NCI-H526 (cell line): ENCODE measurements at regions not wholly inside any gene's neighbourhood (a gene's known extent, or its start where the extent isn't known, plus 50 kb on each side); places are given as distances from the start of the nearest gene placed in this dataset.

Source experiments
- DNase-seq, 2 experiments: peaks; one replicate each; lab custom pipeline; 2025; lab: John Stamatoyannopoulos, UW

GRCh38 chr17:69719474-69720048 is 305.1 kb downstream of the MAP2K6 start:
- DNase-seq = no peak

GRCh38 chr17:69722518-69722917 is 308.0 kb downstream of the MAP2K6 start:
- DNase-seq = no peak

- no peak for DNase-seq
These were observed 308.8 kb downstream of the MAP2K6 start for GRCh38 chr17:69723316-69723715.

GRCh38 chr17:69723741-69724140 is 309.2 kb downstream of the MAP2K6 start:
- peak in 1 of 2 experiments; percentile 3 for DNase-seq

GRCh38 chr17:69724238-69724637 is 309.7 kb downstream of the MAP2K6 start:
- DNase-seq = no peak

DNA sequence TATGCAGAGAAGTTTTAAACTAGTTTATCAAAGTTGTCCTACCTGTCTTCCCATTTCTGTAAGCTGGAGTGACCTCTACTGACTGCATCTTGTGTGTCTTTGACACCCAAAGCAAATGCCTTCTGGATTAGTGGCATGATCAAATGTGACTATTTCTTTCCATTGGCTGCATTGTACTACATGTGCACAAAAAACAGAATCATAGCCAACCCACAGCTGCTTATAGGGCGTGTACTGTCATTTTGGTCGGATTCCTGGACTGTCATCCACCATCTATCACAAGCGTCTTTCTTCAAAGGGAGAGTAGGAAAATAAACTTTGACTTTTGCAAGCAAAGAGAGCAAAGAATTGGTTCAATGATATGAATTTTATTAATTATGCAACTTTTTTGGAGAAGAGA is 310.6 kb downstream of the MAP2K6 start:
- no peak for DNase-seq

- no peak for DNase-seq
These were observed 314.3 kb downstream of the MAP2K6 start for GRCh38 chr17:69728816-69729215.

DNA sequence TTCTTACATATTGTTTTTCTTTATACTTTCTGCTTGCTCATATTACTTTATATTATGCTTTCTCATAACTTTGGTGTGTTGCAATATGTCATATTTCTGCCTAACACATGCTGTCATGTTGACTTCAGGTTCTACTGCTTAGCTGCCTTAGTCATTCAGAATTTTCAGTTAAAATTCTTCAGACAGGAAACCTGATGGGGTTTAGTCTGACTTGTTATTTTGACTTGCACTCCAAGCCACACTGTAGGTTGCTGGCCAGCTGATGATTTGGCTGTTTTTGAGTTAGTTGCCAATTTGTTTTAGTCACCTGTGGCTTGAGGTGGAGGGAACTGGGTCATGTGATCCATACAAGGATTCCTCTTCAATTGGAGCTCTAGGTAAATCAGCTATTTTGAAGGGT is 315.4 kb downstream of the MAP2K6 start:
- DNase-seq = no peak

DNA sequence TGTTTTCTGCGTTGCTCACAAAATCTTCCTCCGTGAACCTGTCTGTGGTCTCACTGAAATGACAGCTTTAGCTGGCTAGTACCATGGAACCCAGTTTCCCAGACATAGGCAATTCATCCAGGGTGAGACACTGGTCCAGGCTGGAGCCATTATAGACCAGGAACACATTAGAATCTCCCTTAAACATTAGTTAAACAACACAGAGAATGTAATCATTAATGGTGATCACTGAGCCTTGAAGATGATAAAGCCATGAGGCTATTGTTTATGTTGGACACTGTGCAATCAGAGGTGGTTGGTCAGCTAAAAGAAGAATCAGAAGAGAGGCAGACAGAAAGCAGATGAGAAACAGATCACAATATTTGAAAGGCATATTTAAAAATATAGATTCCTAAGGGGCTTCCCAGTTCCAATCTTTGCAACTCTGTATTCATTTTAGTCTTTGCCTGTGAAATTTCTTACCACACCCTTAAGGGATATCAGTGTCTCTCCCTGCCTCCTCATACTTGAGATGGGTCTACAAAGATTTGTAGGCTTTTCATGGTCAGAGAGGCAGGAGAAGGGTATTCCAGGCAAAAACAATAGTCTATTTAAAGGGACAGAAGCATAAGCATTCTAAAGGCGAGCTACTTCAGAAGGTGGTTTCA is 317.9 kb downstream of the MAP2K6 start:
- no peak for DNase-seq

- DNase-seq = no peak
These were observed 318.9 kb downstream of the MAP2K6 start for GRCh38 chr17:69733171-69734012.

GRCh38 chr17:69734656-69735055 is 320.2 kb downstream of the MAP2K6 start:
- DNase-seq = no peak

- no peak for DNase-seq
These were observed 320.8 kb downstream of the MAP2K6 start for GRCh38 chr17:69735285-69735684.

DNA sequence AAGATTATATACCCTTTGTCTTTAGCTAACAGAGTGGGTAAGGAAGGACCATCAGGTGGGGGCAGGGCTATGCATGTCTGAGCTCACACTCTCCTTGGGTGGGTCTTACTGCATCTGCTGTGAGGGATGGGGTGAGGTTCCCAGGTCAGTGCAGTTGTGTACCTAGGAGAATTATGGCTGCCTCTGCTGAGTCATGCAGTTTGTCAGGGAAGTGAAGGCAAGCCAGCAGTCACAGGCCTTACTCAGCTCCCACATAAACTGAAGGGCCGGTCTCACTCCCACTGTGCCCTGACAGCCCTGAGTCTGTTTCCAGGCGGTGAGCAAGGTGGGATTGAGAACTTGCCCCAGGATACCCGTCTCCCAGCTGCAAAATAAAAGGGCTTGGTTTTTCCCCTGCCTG is 328.6 kb downstream of the MAP2K6 start:
- DNase-seq = no peak

DNA sequence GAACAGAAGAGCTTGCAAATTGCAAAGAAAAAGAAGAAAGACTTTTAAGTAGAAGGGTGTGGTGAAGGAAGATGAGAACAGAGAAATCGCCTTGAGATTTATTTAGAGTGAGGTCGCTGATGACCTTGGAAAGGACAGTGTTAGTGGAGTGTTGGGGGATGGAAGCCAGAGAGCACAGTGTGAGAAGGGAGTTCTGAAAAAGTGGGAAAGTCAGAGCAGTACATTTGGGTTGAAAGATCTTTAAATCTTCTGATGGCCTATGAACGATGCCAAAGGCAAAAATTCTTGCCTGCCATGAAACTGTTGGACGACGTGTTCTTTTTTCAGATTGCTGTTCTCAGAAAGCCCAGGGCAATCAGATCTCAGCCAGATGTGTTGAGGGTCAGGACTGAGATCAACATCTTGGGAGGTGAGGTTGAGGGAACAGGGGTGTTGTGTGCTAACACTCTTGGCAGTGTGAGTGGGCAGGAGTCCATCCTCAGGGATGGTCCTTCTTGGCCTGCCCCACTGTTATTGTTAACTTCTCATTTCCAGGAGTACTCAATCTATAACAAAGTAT is 330.1 kb downstream of the MAP2K6 start:
- no peak for DNase-seq

GRCh38 chr17:69749911-69750310 is 325.1 kb upstream of the KCNJ16 start:
- DNase-seq = no peak

GRCh38 chr17:69757688-69758430 is 317.2 kb upstream of the KCNJ16 start:
- DNase-seq = no peak

- no peak for DNase-seq
These were observed 314.5 kb upstream of the KCNJ16 start for GRCh38 chr17:69760562-69760961.

DNA sequence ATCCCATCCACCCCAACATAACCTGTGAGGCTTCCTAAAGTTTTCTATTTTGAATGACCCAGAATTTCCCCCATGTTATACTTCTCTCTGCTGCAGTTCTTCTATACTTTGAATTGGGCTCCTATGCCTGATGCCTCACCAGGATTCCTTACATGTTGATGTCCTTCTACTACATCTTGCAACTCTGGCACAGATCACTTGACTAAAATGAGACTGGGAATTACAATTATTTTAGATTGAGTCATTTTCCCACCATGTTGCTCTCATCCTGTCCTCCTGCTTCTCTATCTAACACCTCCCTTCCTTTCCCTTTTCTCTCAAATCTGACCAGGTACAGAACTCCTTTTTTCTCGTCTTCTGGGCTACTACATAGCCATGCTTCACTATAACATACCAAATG is 314.0 kb upstream of the KCNJ16 start:
- DNase-seq = no peak

DNA sequence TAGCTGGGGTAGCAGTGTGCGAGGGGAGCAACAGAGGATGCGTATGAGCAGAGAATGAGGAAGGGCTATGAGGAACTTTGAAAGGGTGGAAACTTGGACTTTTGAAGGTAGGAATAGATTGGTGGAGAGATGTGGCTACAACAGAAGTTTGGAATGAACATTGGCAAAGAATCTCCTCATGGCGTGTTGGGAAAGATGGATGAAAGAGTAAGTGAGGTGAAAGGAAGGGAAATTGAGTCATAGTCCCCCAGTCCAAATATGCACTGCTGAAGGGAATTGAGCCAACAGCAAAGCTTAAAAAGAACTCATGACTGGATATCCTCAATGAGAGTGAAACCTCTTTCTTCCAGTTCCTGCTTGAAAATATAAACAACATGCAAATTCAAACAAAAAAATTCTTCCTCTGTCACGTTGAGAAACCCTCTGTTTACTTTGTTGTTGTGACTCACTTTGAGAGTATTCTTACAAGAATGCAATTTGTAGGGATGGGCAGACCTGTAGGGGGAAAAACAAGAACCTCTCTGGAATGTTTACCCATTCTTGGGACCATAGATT is 313.2 kb upstream of the KCNJ16 start:
- no peak for DNase-seq

DNA sequence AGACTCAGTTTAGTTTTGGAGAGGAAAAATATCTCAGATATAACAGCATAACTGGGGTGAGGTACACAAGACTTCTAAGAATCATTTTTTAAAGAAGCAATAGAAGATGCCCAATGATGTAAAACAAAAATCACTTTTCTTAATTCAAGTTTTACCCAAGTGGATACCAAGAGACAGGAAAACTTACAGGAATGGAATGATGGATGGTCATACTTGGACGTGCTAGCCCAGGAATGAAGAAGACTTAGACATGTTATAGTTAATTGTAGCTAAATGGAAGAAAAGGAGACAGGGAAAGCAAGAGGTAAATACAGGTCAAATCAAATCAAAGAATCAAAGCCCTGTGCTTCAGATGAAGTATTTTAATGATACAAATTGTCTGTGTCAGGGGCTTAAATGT is 312.7 kb upstream of the KCNJ16 start:
- DNase-seq = no peak

DNA sequence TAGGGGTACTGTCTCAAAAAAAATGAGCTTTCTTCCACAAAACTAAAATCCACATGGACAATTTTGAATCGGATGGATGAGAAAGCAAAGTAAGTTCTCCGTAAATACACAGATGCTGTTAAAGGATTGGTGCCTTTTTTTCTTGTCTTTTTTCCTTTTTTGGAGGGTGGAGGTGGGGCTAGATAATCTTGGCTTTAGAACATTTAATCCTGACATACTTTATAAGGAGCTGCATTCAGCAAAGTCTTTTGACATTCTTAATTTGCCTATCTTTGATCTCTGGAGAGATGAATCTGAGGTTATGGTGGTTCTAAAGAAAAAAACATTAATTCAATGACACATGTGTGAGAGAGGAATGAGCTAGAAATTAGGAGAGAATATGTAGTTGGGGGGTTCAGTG is 312.3 kb upstream of the KCNJ16 start:
- DNase-seq = no peak

DNA sequence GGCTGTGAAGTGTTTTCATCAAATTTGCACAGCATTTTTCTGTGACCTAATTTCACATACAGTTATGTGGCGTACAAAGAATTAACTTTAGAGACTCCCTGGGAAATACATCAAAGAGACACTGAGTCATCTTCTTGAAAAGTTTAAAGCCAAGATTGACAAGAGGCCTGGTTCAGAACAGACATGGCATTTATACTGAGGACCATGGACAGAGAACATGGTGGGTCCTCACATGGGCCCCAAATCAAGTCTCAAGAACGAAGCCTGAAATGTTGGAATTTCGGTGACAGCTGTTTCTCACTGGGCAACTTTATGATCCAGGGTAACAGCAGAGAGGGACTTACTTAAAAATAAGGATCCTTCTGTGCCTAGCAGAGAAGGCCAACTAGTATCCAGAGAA is 311.5 kb upstream of the KCNJ16 start:
- no peak for DNase-seq
